ENCODE measurements at regions not wholly inside any gene's neighbourhood (a gene's known extent, or its start where the extent isn't known, plus 50 kb on each side); places are given as distances from the start of the nearest gene placed in this dataset.

GRCh38 chr6:14187406-14187805, 69.8 kb downstream of the CD83 start:
- in situ Hi-C loops (cut with HindIII; ENCODE audit: low pct_unique_long_range_greater_than_20kb, low sequenced_read_pairs): no loop called here
- DNase-seq (ENCODE audit: low read depth in 1 of 2, low spot score in 1 of 2): no peak
- no peak for TF ChIP-seq JUND (IDR thresholded peaks at IDR 0.05; ENCODE audit: low read depth)

DNA sequence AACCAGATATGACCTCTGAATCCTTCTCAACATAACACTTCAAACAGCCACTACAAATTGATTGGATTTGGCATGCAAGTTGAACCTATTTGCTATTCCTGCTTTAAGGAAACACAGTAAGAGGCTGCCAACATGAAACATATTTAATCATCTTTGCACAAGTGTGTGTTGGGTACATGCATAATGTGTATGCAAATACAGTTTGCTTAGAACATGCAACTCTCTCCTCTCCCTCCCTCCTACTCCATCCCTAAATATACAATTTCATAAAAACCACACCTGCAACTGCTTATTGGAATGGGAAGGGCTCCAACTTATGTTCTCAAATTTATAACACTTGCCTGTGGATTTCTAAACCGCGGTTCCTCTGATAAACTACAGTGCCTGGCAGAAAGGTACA, 71.5 kb downstream of the CD83 start:
- in situ Hi-C loops (cut with HindIII; ENCODE audit: low pct_unique_long_range_greater_than_20kb, low sequenced_read_pairs): no loop called here
- no peak for TF ChIP-seq JUND (IDR thresholded peaks at IDR 0.05; ENCODE audit: low read depth)
- no peak for DNase-seq (ENCODE audit: low read depth in 1 of 2, low spot score in 1 of 2)

DNA sequence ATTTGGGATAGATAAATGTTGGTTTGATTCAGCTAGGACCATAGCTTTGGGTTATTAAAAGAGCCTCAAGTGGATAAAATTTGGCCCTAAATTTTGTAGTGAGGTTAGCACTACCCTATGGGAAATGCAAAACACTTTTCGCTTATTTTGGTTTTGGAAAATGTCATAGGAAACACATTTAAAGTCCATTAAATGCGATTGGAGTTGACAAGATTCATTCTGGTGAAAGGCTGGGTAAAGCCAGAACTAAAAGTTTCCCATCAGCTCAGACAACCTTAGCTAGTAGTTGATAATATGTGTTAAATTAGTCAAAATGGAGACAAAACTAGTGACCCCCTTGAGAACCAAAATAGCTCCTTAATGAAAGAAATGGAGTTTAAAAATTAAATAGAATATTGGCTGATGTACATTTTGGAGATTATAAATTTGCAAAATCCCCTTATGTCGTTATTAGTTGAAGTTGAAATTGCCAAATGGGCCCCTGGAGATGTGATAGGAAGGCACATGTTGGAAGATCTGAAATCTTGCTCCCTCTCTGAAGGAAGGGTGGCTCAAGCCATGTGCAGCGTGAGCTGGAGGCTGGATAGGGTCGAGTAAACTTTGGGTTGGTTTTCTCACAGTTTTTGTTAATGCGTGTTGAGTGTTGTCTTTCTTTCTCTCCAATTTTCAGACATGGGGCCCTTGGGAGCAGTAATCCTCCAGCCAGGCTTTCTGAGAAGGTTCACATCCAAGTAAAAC, 72.8 kb downstream of the CD83 start:
- DNase-seq (ENCODE audit: low read depth in 1 of 2, low spot score in 1 of 2): no peak
- in situ Hi-C loops (cut with HindIII; ENCODE audit: low pct_unique_long_range_greater_than_20kb, low sequenced_read_pairs): no loop called here
- no peak for TF ChIP-seq JUND (IDR thresholded peaks at IDR 0.05; ENCODE audit: low read depth)

- no peak for DNase-seq (ENCODE audit: low read depth in 1 of 2, low spot score in 1 of 2)
- in situ Hi-C loops (cut with HindIII; ENCODE audit: low pct_unique_long_range_greater_than_20kb, low sequenced_read_pairs): no loop called here
- TF ChIP-seq JUND (IDR thresholded peaks at IDR 0.05; ENCODE audit: low read depth): no peak
Observed at GRCh38 chr6:14190929-14191224, 73.3 kb downstream of the CD83 start.

GRCh38 chr6:14191761-14192160, 74.2 kb downstream of the CD83 start:
- in situ Hi-C loops (cut with HindIII; ENCODE audit: low pct_unique_long_range_greater_than_20kb, low sequenced_read_pairs): no loop called here
- TF ChIP-seq JUND (IDR thresholded peaks at IDR 0.05; ENCODE audit: low read depth): no peak
- DNase-seq (ENCODE audit: low read depth in 1 of 2, low spot score in 1 of 2): no peak

DNA sequence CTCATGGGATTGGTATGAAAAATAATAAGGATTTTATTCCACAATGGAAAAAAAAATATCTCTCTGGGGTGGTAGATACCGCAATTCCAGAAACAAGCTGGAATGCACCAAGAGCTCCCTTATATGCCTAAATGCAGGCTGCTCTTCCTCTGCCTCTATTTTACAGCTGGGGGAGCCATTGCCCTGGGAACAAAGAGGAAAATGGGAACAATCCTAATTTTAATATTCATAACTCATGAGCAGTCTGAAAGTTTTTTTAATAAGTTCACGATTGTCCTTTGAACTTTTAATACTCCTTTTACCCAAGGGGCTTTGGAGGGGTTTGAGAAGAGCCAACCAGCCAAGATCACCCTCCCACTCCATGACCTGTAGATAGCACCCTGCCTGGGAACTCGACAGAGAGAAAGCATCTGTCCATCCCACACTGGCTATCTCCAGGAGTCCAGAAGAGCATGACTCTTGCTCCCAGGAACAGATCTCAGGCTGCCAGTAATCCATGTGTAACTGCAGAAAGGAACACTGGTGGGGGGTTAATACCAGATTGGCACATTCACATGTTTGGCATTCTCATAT, 74.7 kb downstream of the CD83 start:
- in situ Hi-C loops (cut with HindIII; ENCODE audit: low pct_unique_long_range_greater_than_20kb, low sequenced_read_pairs): no loop called here
- DNase-seq (ENCODE audit: low read depth in 1 of 2, low spot score in 1 of 2): no peak
- no peak for TF ChIP-seq JUND (IDR thresholded peaks at IDR 0.05; ENCODE audit: low read depth)

DNA sequence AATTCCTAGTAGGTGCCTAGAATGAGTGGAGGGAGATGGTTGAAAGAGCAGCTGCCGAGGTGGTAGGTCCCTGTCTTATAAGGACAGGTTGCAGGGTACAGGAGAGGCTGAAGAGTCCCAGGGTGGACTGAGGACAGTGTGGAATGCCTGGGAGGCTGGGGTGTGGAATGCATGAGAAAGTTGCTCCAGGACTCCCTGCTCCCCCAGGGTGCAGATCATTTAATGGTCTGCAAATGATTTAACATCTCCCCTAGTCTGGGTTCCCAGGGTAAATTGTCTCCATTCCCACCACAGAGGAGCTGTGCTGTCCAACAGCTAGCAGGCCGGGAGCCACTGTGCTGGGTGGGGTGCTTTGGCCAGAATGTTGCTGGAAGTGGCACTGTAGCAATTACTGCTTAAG, 76.0 kb downstream of the CD83 start:
- TF ChIP-seq JUND (IDR thresholded peaks at IDR 0.05; ENCODE audit: low read depth): no peak
- DNase-seq (ENCODE audit: low read depth in 1 of 2, low spot score in 1 of 2): no peak
- in situ Hi-C loops (cut with HindIII; ENCODE audit: low pct_unique_long_range_greater_than_20kb, low sequenced_read_pairs): no loop called here

DNA sequence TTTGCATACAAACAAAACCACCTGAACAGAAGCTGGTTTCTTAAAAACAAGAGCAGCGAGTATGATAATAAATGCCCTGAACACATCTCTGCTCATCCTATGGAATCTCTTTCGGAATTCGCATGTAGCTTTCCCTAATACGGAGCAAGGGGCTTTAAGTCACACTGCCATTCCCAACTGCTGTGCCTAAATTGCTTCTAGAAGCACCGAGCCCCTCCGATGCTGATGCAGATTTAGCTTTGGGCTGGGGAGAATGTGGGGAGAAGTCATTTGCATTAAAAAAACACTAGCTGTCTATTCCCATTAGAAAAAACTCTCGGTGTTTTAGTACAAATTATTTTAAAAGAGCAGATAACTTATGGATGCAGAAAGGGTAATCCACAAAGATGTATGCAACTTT, 76.9 kb downstream of the CD83 start:
- no peak for TF ChIP-seq JUND (IDR thresholded peaks at IDR 0.05; ENCODE audit: low read depth)
- in situ Hi-C loops (cut with HindIII; ENCODE audit: low pct_unique_long_range_greater_than_20kb, low sequenced_read_pairs): no loop called here
- DNase-seq (ENCODE audit: low read depth in 1 of 2, low spot score in 1 of 2): no peak

- TF ChIP-seq JUND (IDR thresholded peaks at IDR 0.05; ENCODE audit: low read depth): no peak
- no peak for DNase-seq (ENCODE audit: low read depth in 1 of 2, low spot score in 1 of 2)
- in situ Hi-C loops (cut with HindIII; ENCODE audit: low pct_unique_long_range_greater_than_20kb, low sequenced_read_pairs): no loop called here
Observed at GRCh38 chr6:14194976-14195375, 77.4 kb downstream of the CD83 start.

GRCh38 chr6:14196026-14196425, 78.5 kb downstream of the CD83 start:
- DNase-seq (ENCODE audit: low read depth in 1 of 2, low spot score in 1 of 2): no peak
- TF ChIP-seq JUND (IDR thresholded peaks at IDR 0.05; ENCODE audit: low read depth): no peak
- in situ Hi-C loops (cut with HindIII; ENCODE audit: low pct_unique_long_range_greater_than_20kb, low sequenced_read_pairs): no loop called here

DNA sequence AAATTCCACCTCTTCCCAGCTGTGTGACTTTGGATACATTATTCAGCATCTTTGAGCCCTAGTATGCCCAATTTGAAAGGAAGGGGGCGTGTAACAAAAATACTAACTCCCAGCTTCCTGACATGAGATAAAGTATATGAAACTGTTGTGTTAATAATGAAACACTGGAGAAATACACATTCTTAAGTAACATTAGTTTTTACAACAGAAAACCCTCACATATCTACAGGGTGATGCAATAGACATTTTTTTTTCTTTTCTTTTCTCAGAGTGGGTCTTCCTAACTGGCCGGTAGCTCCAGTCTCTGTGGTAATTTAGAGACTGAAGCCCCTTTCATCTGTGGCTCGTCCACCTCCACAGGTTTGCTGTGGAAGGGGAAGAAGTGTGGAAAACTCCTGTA, 79.5 kb downstream of the CD83 start:
- TF ChIP-seq JUND (IDR thresholded peaks at IDR 0.05; ENCODE audit: low read depth): no peak
- in situ Hi-C loops (cut with HindIII; ENCODE audit: low pct_unique_long_range_greater_than_20kb, low sequenced_read_pairs): no loop called here
- DNase-seq (ENCODE audit: low read depth in 1 of 2, low spot score in 1 of 2): no peak

GRCh38 chr6:14200047-14200446, 82.5 kb downstream of the CD83 start:
- TF ChIP-seq JUND (IDR thresholded peaks at IDR 0.05; ENCODE audit: low read depth): no peak
- DNase-seq (ENCODE audit: low read depth in 1 of 2, low spot score in 1 of 2): no peak
- in situ Hi-C loops (cut with HindIII; ENCODE audit: low pct_unique_long_range_greater_than_20kb, low sequenced_read_pairs): no loop called here

DNA sequence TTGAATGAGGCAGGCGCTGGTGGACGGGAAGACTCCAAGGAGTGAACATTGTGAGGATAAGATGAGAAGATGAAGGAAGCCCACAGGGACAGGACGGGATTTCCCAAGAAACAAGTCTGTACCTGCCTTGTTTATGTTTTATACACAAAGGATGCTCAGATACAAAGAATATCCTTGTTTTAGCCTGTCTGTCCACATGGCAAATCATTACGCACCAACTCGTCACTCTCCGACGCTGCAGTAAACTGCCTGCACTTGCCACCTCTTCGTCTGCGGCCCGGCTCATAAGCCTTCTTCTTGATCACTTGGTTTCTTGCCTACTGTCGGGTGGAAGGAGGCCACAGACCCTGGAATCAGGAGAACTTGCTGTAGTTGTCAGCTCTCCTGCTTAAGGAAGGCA, 85.4 kb downstream of the CD83 start:
- no peak for DNase-seq (ENCODE audit: low read depth in 1 of 2, low spot score in 1 of 2)
- in situ Hi-C loops (cut with HindIII; ENCODE audit: low pct_unique_long_range_greater_than_20kb, low sequenced_read_pairs): no loop called here
- TF ChIP-seq JUND (IDR thresholded peaks at IDR 0.05; ENCODE audit: low read depth): no peak

- DNase-seq (ENCODE audit: low read depth in 1 of 2, low spot score in 1 of 2): no peak
- TF ChIP-seq JUND (IDR thresholded peaks at IDR 0.05; ENCODE audit: low read depth): no peak
- in situ Hi-C loops (cut with HindIII; ENCODE audit: low pct_unique_long_range_greater_than_20kb, low sequenced_read_pairs): no loop called here
Observed at GRCh38 chr6:14206391-14206790, 88.8 kb downstream of the CD83 start.
